ENCODE measurements at regions not wholly inside any gene's neighbourhood (a gene's known extent, or its start where the extent isn't known, plus 50 kb on each side); places are given as distances from the start of the nearest gene placed in this dataset.

DNA sequence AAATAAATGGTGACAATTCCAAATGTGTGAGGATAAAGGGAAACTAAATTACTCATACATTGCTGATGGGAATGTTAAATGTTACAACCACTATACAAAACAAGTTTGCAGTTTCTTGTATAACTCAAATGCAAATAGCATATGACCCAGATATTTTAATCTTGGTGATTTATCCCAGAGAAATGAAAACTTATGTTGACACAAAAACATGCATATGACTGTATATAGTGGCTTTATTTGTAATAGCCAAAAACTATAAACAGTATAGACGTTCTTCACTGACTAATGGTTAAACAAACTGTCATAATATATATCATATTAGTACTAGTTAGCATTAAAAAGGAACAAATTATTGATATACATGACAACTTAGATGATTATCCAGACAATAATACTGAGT lies 619.2 kb downstream of the PDHA2 start:
- TF ChIP-seq, protein P1, sequence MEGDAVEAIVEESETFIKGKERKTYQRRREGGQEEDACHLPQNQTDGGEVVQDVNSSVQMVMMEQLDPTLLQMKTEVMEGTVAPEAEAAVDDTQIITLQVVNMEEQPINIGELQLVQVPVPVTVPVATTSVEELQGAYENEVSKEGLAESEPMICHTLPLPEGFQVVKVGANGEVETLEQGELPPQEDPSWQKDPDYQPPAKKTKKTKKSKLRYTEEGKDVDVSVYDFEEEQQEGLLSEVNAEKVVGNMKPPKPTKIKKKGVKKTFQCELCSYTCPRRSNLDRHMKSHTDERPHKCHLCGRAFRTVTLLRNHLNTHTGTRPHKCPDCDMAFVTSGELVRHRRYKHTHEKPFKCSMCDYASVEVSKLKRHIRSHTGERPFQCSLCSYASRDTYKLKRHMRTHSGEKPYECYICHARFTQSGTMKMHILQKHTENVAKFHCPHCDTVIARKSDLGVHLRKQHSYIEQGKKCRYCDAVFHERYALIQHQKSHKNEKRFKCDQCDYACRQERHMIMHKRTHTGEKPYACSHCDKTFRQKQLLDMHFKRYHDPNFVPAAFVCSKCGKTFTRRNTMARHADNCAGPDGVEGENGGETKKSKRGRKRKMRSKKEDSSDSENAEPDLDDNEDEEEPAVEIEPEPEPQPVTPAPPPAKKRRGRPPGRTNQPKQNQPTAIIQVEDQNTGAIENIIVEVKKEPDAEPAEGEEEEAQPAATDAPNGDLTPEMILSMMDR (IDR thresholded peaks at IDR 0.05): no peak
- no peak overlapping the region for H3K27ac ChIP-seq
- no peak for DNase-seq (ENCODE audit: low spot score)
- no peak overlapping the region for H3K4me3 ChIP-seq

DNA sequence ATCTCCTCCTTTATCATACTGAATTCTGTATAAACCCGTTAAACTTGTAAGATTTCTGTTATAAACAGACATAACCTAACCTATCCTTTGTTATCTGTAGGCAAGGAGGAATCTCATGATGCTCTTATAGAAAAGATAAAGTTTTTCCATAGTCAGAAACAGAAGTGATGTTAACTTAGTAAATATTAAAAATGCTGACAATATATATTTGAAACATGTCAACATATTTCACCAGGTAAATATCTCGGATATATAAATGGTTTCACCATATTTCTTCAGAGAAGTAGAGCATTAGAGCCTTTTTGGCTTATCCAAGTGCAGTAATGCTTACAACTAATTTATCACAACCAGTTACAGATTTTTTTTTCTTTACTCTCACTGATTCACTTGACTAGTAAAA lies 625.9 kb downstream of the PDHA2 start:
- no peak overlapping the region for H3K27ac ChIP-seq
- TF ChIP-seq, protein P1 (IDR thresholded peaks at IDR 0.05): no peak

DNA sequence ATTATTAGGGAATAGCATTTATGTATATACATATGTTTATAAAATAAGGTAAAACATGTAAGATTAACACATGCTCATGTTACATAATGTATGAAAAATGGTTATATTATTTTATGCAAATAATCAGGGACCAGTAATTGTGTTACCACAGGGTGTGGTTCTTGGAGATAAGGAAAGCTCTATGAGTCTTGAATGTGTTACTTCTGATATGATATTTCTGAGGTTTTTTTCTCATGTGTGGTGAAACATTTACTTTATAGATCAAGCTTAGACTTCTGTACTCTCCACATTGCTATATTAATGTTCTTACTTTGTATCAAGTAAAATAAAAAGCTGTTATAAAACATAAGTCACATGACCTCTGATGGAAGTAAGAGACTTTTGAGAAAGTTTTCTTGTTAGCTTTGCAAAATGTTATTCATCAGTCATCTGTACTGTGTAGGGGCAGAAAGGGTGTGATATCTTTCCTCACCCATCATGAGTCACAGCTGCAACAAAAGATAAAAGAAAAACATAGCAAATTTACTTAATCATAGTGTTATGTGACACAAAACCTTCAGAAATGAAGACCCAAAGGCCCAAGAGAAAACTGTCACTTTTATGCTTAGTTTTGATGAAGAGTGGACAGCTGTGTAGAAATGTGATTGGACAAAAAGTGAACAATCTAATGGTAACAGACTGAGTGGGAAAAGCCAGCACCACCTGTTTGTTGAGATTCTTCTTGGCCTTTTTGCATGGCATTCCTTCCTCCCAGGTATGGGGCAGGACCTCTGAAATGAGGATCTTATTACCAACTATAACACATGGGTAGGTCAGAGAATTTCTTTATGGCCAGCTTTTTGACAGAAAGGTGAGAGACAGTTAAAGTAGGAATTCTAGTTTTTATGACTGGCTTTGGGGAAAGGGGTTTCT lies 632.3 kb downstream of the PDHA2 start:
- TF ChIP-seq, protein P1 (IDR thresholded peaks at IDR 0.05): no peak
- H3K4me3 ChIP-seq: no peak overlapping the region
- no peak overlapping the region for H3K27ac ChIP-seq
- DNase-seq (ENCODE audit: low spot score): no peak

More for the DNA sequence above, 625.9 kb downstream of the PDHA2 start:
- no peak for DNase-seq (ENCODE audit: low spot score)
- H3K4me3 ChIP-seq: no peak overlapping the region

DNA sequence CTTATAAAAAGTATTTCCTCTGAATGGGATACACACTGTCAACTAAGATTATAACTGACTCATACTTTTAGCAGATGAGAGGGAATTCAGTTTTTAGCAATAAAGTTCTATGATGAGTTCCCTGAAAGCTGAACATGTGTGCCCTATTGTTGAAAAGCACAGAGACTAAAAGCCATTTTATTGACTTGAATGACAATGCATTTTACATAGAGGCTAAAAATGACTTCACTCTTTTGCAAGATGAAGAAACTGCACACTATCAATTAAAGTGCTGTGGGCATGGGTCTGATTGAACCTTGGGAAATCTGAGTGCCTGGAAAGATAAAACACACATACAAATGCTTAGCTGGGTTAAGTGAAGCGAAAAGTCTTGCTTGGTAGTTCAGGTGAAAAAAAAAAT lies 633.4 kb downstream of the PDHA2 start:
- TF ChIP-seq, protein P1 (IDR thresholded peaks at IDR 0.05): no peak
- no peak for DNase-seq (ENCODE audit: low spot score)
- no peak overlapping the region for H3K4me3 ChIP-seq
- H3K27ac ChIP-seq: no peak overlapping the region

DNA sequence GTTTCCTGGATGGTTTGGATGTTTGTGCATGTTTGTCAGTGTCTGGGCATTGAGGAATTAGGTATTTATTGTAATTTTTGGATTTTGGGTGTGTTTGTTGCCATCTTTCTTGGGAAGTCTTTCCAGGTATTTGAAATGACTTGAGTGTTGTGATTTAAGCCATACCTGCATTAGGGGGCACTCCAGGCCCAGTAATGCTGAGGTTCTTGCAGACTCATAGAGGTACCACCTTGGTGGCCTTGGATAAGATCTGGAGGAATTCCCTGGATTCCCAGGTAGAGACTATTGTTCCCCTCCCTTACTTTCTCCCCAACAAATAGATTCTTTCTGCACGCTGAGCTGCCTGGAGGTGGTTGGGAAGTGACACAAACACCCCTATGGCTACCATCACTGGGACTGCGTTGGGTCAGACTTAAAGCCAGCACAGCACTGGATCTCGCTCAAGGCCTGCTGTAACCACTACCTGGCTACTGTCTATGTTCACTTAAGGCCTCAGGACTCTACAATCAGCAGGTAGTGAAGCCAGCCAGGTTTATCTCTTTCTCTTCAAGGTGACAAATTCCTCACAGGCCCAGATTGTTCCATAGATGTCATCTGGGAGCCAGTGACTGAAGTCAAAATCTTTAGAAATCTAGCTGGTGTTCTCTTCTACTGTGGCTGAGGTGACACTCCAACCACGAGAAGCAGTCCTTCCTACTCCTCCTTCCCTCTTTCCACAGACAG lies 643.6 kb downstream of the PDHA2 start:
- Histone ChIP-seq H3K4me3 (no peak overlapping the region), H3K27ac (no peak overlapping the region)
- TF ChIP-seq, protein P1 (IDR thresholded peaks at IDR 0.05): no peak
- no peak for DNase-seq (ENCODE audit: low spot score)

DNA sequence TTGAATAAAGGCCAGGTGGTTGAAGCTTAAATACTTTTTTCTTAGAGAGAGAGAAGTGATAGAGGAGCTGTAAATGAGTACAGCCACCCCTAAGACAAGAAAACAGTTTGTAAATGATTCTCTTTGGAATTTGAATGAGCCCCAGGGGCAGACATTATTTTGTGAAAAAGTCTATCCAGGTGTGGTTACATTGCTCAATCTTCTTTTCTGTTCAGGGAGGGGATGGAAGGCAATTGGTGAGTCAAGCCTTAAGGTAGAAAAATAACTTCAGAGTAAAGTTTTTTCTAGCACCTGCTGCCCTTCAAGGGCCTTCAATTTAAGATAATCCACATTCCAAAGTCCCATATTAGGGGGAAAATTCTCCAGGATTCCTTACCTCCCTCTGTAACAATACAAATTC lies 646.7 kb downstream of the PDHA2 start:
- Histone ChIP-seq H3K27ac (no peak overlapping the region), H3K4me3 (no peak overlapping the region)
- TF ChIP-seq, protein P1 (IDR thresholded peaks at IDR 0.05): no peak
- DNase-seq (ENCODE audit: low spot score): no peak

Measured in coronary artery (tissue), 2 donors.